ENCODE measurements at regions not wholly inside any gene's neighbourhood (a gene's known extent, or its start where the extent isn't known, plus 50 kb on each side); places are given as distances from the start of the nearest gene placed in this dataset.

DNA sequence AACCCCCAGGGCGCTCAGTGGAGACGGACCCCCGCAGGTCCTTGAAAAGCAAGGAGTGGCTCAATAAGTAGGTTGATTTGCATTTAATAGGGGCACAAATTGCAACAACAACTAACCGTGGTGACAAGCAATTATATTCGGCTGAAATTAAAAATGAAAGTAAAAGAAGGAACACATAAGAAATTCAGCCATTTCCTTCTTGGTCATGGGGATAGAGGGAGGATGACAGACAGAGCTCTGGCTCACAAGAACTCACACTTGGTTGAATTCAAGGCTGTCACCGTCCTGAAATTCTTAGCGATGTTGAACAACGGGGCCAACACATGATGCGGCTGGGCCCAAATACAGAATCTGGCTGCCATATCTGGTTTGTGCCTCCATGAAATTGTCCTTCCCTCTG is 129.0 kb downstream of the EDN3 start:
- ChIA-PET CTCF (no interaction called here), POLR2A (no interaction called here)
- Histone ChIP-seq H3K4me3 (replicated peaks in 1 of 3; ENCODE audit: insufficient read depth in 1 of 3, low read depth in 1 of 3, low read length in 3 of 3) (no peak overlapping the region), H2AFZ (ENCODE audit: low read depth, low read length) (no peak overlapping the region), H3K9me3 (replicated peaks; ENCODE audit: control insufficient read depth, insufficient read depth, low read length) (no peaks in the 10 kb centered on the region), H3K27ac (ENCODE audit: insufficient read depth, low read depth, low read length) (no peak overlapping the region), H3K36me3 (ENCODE audit: control insufficient read depth in 2 of 2, extremely low read depth in 1 of 2, insufficient read depth in 2 of 2, low read length in 2 of 2) (no peaks in the 10 kb centered on the region), H4K20me1 (replicated peaks; ENCODE audit: control insufficient read depth, extremely low read depth, insufficient read depth, low read length) (no peaks in the 10 kb centered on the region), H3K79me2 (ENCODE audit: control insufficient read depth, insufficient read depth, low read length) (no peaks in the 10 kb centered on the region), H3K9me1 (replicated peaks; ENCODE audit: control insufficient read depth, extremely low read depth, insufficient read depth, low read length) (no peaks in the 10 kb centered on the region), H3K4me1 (ENCODE audit: control insufficient read depth, extremely low read depth, insufficient read depth, low read length) (no peaks in the 10 kb centered on the region), H3K27me3 (ENCODE audit: control insufficient read depth in 2 of 2, insufficient read depth in 2 of 2, low read length in 2 of 2) (no peaks in the 10 kb centered on the region), H3K4me2 (ENCODE audit: insufficient read depth, low read length) (no peak overlapping the region), H3K9ac (replicated peaks; ENCODE audit: extremely low read depth, insufficient read depth, low read length) (no peak overlapping the region)
- no TSS peak for BruUV-seq (replicated peaks)
- DNase-seq (ENCODE audit: low read depth, low spot score) (no peak), FAIRE-seq (no peak)
- TF ChIP-seq JUN (IDR thresholded peaks at IDR 0.05; ENCODE audit: borderline replicate concordance, insufficient read depth, insufficient read length, low read depth) (no peak), MYC (IDR thresholded peaks at IDR 0.05; ENCODE audit: low read depth, low read length) (no peak), EZH2 (IDR thresholded peaks at IDR 0.05; ENCODE audit: borderline replicate concordance, low read depth, low read length, severe bottlenecking) (no peak), GATA2 (IDR thresholded peaks at IDR 0.05; ENCODE audit: insufficient read depth, insufficient read length, low read depth, low read length) (no peak), POLR2A (IDR thresholded peaks at IDR 0.05; ENCODE audit: low read depth, low read length) (no peak), FOS (IDR thresholded peaks at IDR 0.05; ENCODE audit: borderline replicate concordance, insufficient read depth, low read length) (no peak), POLR2AphosphoS5 (IDR thresholded peaks at IDR 0.05; ENCODE audit: insufficient read depth, low read depth, low read length) (no peak)
- TF ChIP-seq, protein P1, sequence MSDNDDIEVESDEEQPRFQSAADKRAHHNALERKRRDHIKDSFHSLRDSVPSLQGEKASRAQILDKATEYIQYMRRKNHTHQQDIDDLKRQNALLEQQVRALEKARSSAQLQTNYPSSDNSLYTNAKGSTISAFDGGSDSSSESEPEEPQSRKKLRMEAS (IDR thresholded peaks at IDR 0.05; ENCODE audit: insufficient read depth, insufficient read length) = no peak
- TF ChIP-seq, protein P2, sequence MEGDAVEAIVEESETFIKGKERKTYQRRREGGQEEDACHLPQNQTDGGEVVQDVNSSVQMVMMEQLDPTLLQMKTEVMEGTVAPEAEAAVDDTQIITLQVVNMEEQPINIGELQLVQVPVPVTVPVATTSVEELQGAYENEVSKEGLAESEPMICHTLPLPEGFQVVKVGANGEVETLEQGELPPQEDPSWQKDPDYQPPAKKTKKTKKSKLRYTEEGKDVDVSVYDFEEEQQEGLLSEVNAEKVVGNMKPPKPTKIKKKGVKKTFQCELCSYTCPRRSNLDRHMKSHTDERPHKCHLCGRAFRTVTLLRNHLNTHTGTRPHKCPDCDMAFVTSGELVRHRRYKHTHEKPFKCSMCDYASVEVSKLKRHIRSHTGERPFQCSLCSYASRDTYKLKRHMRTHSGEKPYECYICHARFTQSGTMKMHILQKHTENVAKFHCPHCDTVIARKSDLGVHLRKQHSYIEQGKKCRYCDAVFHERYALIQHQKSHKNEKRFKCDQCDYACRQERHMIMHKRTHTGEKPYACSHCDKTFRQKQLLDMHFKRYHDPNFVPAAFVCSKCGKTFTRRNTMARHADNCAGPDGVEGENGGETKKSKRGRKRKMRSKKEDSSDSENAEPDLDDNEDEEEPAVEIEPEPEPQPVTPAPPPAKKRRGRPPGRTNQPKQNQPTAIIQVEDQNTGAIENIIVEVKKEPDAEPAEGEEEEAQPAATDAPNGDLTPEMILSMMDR (IDR thresholded peaks at IDR 0.05; ENCODE audit: extremely low read depth in 1 of 2, insufficient read depth in 1 of 2, low read depth in 1 of 2, low read length in 2 of 2) = no peak
- intact Hi-C loops (cut with micrococcal nuclease) = no loop called here
- dilution Hi-C loops (cut with MboI; ENCODE audit: extremely low pct_ligation_motif_present, low sequenced_read_pairs) = no loop called here

All from endothelial cell of umbilical vein (primary cell).